Glutamatergic neuron (in vitro differentiated cells): ENCODE measurements at regions not wholly inside any gene's neighbourhood (a gene's known extent, or its start where the extent isn't known, plus 50 kb on each side); places are given as distances from the start of the nearest gene placed in this dataset.

Source experiments
- DNase-seq: peaks from one replicate; pipeline ENCODE4 v3.0.0; 2022
- H3K27ac Mint-ChIP-seq: one replicate; pipeline ENCODE4 v1.8.0; 2020; ENCODE audit warnings: mild to moderate bottlenecking, mixed read lengths, inconsistent platforms; ENCODE audit not compliant: unreplicated experiment
- H3K27me3 Mint-ChIP-seq: one replicate; pipeline ENCODE4 v1.8.0; 2020; ENCODE audit warnings: mild to moderate bottlenecking, moderate library complexity, mixed read lengths, inconsistent platforms; ENCODE audit not compliant: unreplicated experiment
- H3K36me3 Mint-ChIP-seq: one replicate; pipeline ENCODE4 v1.8.0; 2020; ENCODE audit warnings: mild to moderate bottlenecking, mixed read lengths, inconsistent platforms; ENCODE audit not compliant: unreplicated experiment
- H3K4me1 Mint-ChIP-seq: one replicate; pipeline ENCODE4 v1.8.0; 2020; ENCODE audit warnings: mild to moderate bottlenecking, low read depth, mixed read lengths, inconsistent platforms; ENCODE audit not compliant: unreplicated experiment
- H3K4me3 Mint-ChIP-seq: one replicate; pipeline ENCODE4 v1.8.0; 2020; ENCODE audit warnings: mild to moderate bottlenecking, mixed read lengths, inconsistent platforms; ENCODE audit not compliant: unreplicated experiment
- H3K9me3 Mint-ChIP-seq: one replicate; pipeline ENCODE4 v1.8.0; 2020; ENCODE audit warnings: mild to moderate bottlenecking, moderate library complexity, mixed read lengths, inconsistent platforms; ENCODE audit not compliant: unreplicated experiment
- CTCF ChIP-seq: fragments of 200-600 bp; sonication (generic); IDR thresholded peaks from one replicate; pipeline ENCODE4 v1.5.0; 2021; ENCODE audit not compliant: partially characterized antibody, unreplicated experiment

GRCh38 chr1:227378871-227379554, 60.7 kb upstream of the CDC42BPA start:
- Mint-ChIP-seq H3K4me1 (no peaks in the 10 kb centered on the region), H3K9me3 (no peaks in the 10 kb centered on the region), H3K27me3 (no peaks in the 10 kb centered on the region), H3K4me3 (no peak overlapping the region), H3K27ac (no peak overlapping the region), H3K36me3 (peaks cover 4% of the 10 kb centered on the region)
- DNase-seq: no peak
- no peak for TF ChIP-seq CTCF

GRCh38 chr1:227378181-227378580, 59.9 kb upstream of the CDC42BPA start:
- H3K4me1 Mint-ChIP-seq: no peaks in the 10 kb centered on the region
- H3K36me3 Mint-ChIP-seq: no peaks in the 10 kb centered on the region
- H3K9me3 Mint-ChIP-seq: no peaks in the 10 kb centered on the region
- H3K27ac Mint-ChIP-seq: no peak overlapping the region
- no peak for TF ChIP-seq CTCF
- H3K4me3 Mint-ChIP-seq: no peak overlapping the region
- no peaks in the 10 kb centered on the region for H3K27me3 Mint-ChIP-seq
- DNase-seq: no peak

GRCh38 chr1:227374846-227375245, 56.6 kb upstream of the CDC42BPA start:
- no peaks in the 10 kb centered on the region for H3K27me3 Mint-ChIP-seq
- H3K9me3 Mint-ChIP-seq: no peaks in the 10 kb centered on the region
- no peak overlapping the region for H3K4me3 Mint-ChIP-seq
- no peak overlapping the region for H3K27ac Mint-ChIP-seq
- no peaks in the 10 kb centered on the region for H3K4me1 Mint-ChIP-seq
- no peaks in the 10 kb centered on the region for H3K36me3 Mint-ChIP-seq
- no peak for DNase-seq
- no peak for TF ChIP-seq CTCF

- Mint-ChIP-seq H3K4me1 (peaks cover 2% of the 10 kb centered on the region), H3K9me3 (no peaks in the 10 kb centered on the region), H3K27me3 (no peaks in the 10 kb centered on the region), H3K4me3 (no peak overlapping the region), H3K27ac (no peak overlapping the region), H3K36me3 (no peaks in the 10 kb centered on the region)
- DNase-seq: no peak
- no peak for TF ChIP-seq CTCF
These were observed 54.4 kb upstream of the CDC42BPA start for GRCh38 chr1:227372726-227373130.

- Mint-ChIP-seq H3K4me3 (no peak overlapping the region), H3K4me1 (peaks cover 2% of the 10 kb centered on the region), H3K36me3 (no peaks in the 10 kb centered on the region), H3K27ac (no peak overlapping the region), H3K27me3 (no peaks in the 10 kb centered on the region), H3K9me3 (no peaks in the 10 kb centered on the region)
- TF ChIP-seq CTCF: no peak
- no peak for DNase-seq
These were observed 52.4 kb upstream of the CDC42BPA start for GRCh38 chr1:227370533-227371254.
